GM12865 (cell line): ENCODE measurements at regions not wholly inside any gene's neighbourhood (a gene's known extent, or its start where the extent isn't known, plus 50 kb on each side); places are given as distances from the start of the nearest gene placed in this dataset.

ENCODE experiments used
- DNase-seq: peaks from one replicate; pipeline ENCODE4 v3.0.0; 2010; ENCODE audit warnings: low read depth
- H3K4me3 ChIP-seq: 2 replicates; pipeline ENCODE4 v1.5.1; 2011; ENCODE audit warnings: mild to moderate bottlenecking, low read depth, low read length, control low read depth
- CTCF ChIP-seq: IDR thresholded peaks from 2 replicates; pipeline ENCODE4 v1.5.1; 2011; ENCODE audit warnings: low read length, control low read depth, low read depth, inconsistent platforms; ENCODE audit not compliant: insufficient read depth; ENCODE audit errors: missing control alignments

- DNase-seq, result peak; percentile 80
- TF ChIP-seq CTCF, result peak; percentile 86
- no peak overlapping the region for H3K4me3 ChIP-seq
Observed at GRCh38 chr6:166106076-166106686, 61.5 kb downstream of the TBXT start.

- no peak overlapping the region for H3K4me3 ChIP-seq
- no peak for DNase-seq
- no peak for TF ChIP-seq CTCF
Observed at GRCh38 chr6:166105341-166106075, 62.1 kb downstream of the TBXT start.

- no peak overlapping the region for H3K4me3 ChIP-seq
- no peak for TF ChIP-seq CTCF
- DNase-seq, result no peak
Observed at GRCh38 chr6:166104872-166105271, 62.8 kb downstream of the TBXT start.

- TF ChIP-seq CTCF, result no peak
- H3K4me3 ChIP-seq, result no peak overlapping the region
- no peak for DNase-seq
Observed at GRCh38 chr6:166104107-166104506, 63.5 kb downstream of the TBXT start.

- DNase-seq, result no peak
- no peak for TF ChIP-seq CTCF
Observed at GRCh38 chr6:166101819-166102419, 65.7 kb downstream of the TBXT start.

GRCh38 chr6:166097914-166098522 is 69.6 kb downstream of the TBXT start:
- peak; percentile 92 for TF ChIP-seq CTCF
- no peak overlapping the region for H3K4me3 ChIP-seq
- DNase-seq, result peak; percentile 73

More at GRCh38 chr6:166101819-166102419, 65.7 kb downstream of the TBXT start:
- no peak overlapping the region for H3K4me3 ChIP-seq
